Aorta (tissue), 5 donors: ENCODE measurements at regions not wholly inside any gene's neighbourhood (a gene's known extent, or its start where the extent isn't known, plus 50 kb on each side); places are given as distances from the start of the nearest gene placed in this dataset.

Source experiments
- ATAC-seq: fragments of 200-7000 bp; cut with Tn5 transposase; one replicate; pipeline ENCODE4 v1.9.1; 2022; ENCODE audit warnings: moderate library complexity; ENCODE audit not compliant: low FRiP score
- DNase-seq, 2 donors: peaks; one replicate each; pipeline ENCODE4 v3.0.0-alpha.2; 2020
- H3K27ac ChIP-seq, 2 donors: one replicate each; pipeline ENCODE4 v1.5.1; 2013; ENCODE audit warnings: low read length in 2 of 2, mild to moderate bottlenecking in 2 of 2, moderate library complexity in 2 of 2, control low read depth in 1 of 2, inconsistent platforms in 1 of 2, low read depth in 1 of 2
- H3K27me3 ChIP-seq, 2 donors: one replicate each; pipeline ENCODE4 v1.6.1; 2013; ENCODE audit warnings: control low read depth in 1 of 2, low read length in 1 of 2, mild to moderate bottlenecking in 1 of 2, moderate library complexity in 1 of 2; ENCODE audit not compliant: insufficient read depth in 2 of 2, control insufficient read depth in 1 of 2
- H3K36me3 ChIP-seq, 2 donors: one replicate each; pipeline ENCODE4 v1.6.1; 2013; ENCODE audit warnings: control low read depth in 1 of 2, low read length in 1 of 2, mild to moderate bottlenecking in 1 of 2; ENCODE audit not compliant: insufficient read depth in 2 of 2, control insufficient read depth in 1 of 2
- H3K4me1 ChIP-seq, 2 donors: one replicate each; pipeline ENCODE4 v1.6.1; 2013; ENCODE audit warnings: low read length in 2 of 2, control low read depth in 1 of 2, mild to moderate bottlenecking in 1 of 2, moderate library complexity in 1 of 2; ENCODE audit not compliant: insufficient read depth in 2 of 2, control insufficient read depth in 1 of 2
- H3K4me3 ChIP-seq, 2 donors: one replicate each; pipeline ENCODE4 v1.5.1; 2013; ENCODE audit warnings: low read length in 2 of 2, control low read depth in 1 of 2, mild to moderate bottlenecking in 1 of 2
- H3K9me3 ChIP-seq: one replicate; pipeline ENCODE4 v1.6.1; 2013; ENCODE audit warnings: mild to moderate bottlenecking, low read length; ENCODE audit not compliant: control insufficient read depth
- WGBS, 2 donors: extraction: QIAGEN DNeasy Blood & Tissue Kit; methylation state at CpG; one replicate each; pipeline ENCODE4 v1.1.7; 2013; 5-methylcytosine and 5-hydroxymethylcytosine counted together
- intact Hi-C, 2 donors: fragments of 100-400 bp; cut with DNase I; formaldehyde crosslinking; loops; one replicate each; pipeline versions ENCODE4 v1.14.2 to v1.15.0; 2022
- donor health status: healthy with polysubstance abuse.
- donor health status: Bipolar disorder and iron deficiency.
- donor health status: DM: no; HTN: no; CAD: no.
- donor health status: DM: no; HTN: no; CAD: no.
- donor health status: DM: yes; HTN: yes; CAD: no.

DNA sequence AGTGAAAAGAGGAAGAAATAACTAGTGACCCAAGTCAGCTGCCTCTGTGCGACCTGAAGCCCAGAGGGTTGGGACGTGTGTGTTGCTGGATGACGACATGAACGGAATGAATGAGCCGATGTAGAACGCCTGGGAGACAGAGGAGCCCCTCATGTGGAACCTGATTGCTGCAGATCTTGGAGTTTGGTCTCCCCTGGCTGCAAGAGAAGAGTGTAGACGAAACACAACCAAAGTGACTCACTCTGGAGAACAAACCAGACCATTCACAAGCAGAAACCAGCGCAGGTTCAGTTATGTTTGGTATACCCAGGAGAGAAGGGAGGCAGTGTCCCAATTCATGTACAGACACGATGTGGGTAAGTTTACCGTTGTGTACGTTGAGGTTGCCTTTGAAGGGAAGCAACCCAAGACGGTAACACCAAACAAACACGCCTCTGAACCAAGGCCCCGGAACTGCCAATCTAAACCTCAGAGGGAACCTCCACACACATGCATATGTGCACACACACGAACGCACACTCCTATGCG is 265.9 kb downstream of the BMP7 start:
- H3K36me3 ChIP-seq, result no peaks in the 10 kb centered on the region
- DNase-seq (no peak), ATAC-seq (no peak)
- WGBS, 2 donors, result 79 to 83% methylated on average over 17 of the region's 17 CpGs
- H3K27ac ChIP-seq, result no peak overlapping the region
- H3K9me3 ChIP-seq, result peaks cover 12% of the 10 kb centered on the region
- no peaks in the 10 kb centered on the region for H3K4me1 ChIP-seq
- intact Hi-C loops, result no loop called here
- H3K4me3 ChIP-seq, result no peak overlapping the region
- no peaks in the 10 kb centered on the region for H3K27me3 ChIP-seq

DNA sequence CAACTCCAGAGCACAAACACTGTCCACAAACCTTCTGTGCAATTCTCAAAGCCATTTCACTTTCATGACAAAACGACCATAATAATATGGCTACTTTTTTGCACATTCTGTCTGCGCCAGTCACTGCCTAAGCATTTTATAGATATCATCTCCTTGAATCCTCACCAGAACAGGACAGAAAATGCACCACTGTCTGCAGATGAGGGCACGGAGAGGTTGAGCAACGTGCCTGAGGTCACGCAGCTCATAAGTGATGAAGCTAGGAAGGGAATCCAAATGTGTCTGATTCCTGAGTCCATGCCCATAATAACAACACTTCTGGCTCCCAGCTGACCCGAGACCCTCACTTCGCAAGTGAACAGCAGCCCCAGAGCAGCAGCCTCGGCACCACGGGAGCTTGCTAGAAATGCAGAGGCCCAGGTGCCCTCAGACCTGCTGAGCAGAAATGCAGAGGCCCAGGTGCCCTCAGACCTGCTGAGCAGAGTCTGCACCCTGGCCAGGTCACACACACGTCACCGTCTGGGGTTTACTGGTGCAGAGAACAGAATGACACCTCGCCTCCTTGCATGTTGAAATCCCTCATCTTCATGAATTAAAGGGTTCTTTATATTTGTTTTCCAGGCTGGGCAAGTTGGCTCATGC is 265.2 kb downstream of the BMP7 start:
- Histone ChIP-seq H3K36me3 (no peaks in the 10 kb centered on the region), H3K4me3 (no peak overlapping the region), H3K4me1 (no peaks in the 10 kb centered on the region), H3K27ac (no peak overlapping the region), H3K27me3 (no peaks in the 10 kb centered on the region), H3K9me3 (peaks cover 12% of the 10 kb centered on the region)
- 73 to 76% methylated on average over 12 of the region's 12 CpGs for WGBS, 2 donors
- intact Hi-C loops, result no loop called here
- ATAC-seq (no peak), DNase-seq (no peak)

- DNase-seq, result no peak
- Histone ChIP-seq H3K4me3 (no peak overlapping the region), H3K27ac (no peak overlapping the region), H3K9me3 (peaks cover 12% of the 10 kb centered on the region), H3K27me3 (no peaks in the 10 kb centered on the region), H3K36me3 (no peaks in the 10 kb centered on the region), H3K4me1 (no peaks in the 10 kb centered on the region)
- intact Hi-C loops, result no loop called here
- no peak for ATAC-seq
- WGBS, 2 donors, result 73 to 77% methylated on average over 15 of the region's 15 CpGs
Observed at GRCh38 chr20:57002066-57002570, 264.3 kb downstream of the BMP7 start.

GRCh38 chr20:57003012-57003411 is 263.4 kb downstream of the BMP7 start:
- no peaks in the 10 kb centered on the region for H3K4me1 ChIP-seq
- DNase-seq (no peak), ATAC-seq (no peak)
- H3K27me3 ChIP-seq, result no peaks in the 10 kb centered on the region
- no peak overlapping the region for H3K27ac ChIP-seq
- no peaks in the 10 kb centered on the region for H3K36me3 ChIP-seq
- H3K9me3 ChIP-seq, result peaks cover 11% of the 10 kb centered on the region
- no peak overlapping the region for H3K4me3 ChIP-seq
- 25 to 37% methylated on average over 7 of the region's 7 CpGs for WGBS, 2 donors
- intact Hi-C loops, result no loop called here

GRCh38 chr20:57004416-57004815 is 262.0 kb downstream of the BMP7 start:
- ATAC-seq, result no peak
- intact Hi-C loops, result no loop called here
- H3K9me3 ChIP-seq, result peaks cover 5% of the 10 kb centered on the region
- DNase-seq, result no peak
- no peak overlapping the region for H3K27ac ChIP-seq
- H3K27me3 ChIP-seq, result no peaks in the 10 kb centered on the region
- no peaks in the 10 kb centered on the region for H3K36me3 ChIP-seq
- H3K4me1 ChIP-seq, result no peaks in the 10 kb centered on the region
- no peak overlapping the region for H3K4me3 ChIP-seq
- 73 to 81% methylated on average over 5 of the region's 5 CpGs for WGBS, 2 donors

GRCh38 chr20:57004951-57005933 is 261.2 kb downstream of the BMP7 start:
- DNase-seq, result no peak
- H3K4me1 ChIP-seq, result no peaks in the 10 kb centered on the region
- no peaks in the 10 kb centered on the region for H3K27me3 ChIP-seq
- no peaks in the 10 kb centered on the region for H3K36me3 ChIP-seq
- intact Hi-C loops, result no loop called here
- H3K4me3 ChIP-seq, result no peak overlapping the region
- no peak overlapping the region for H3K27ac ChIP-seq
- peaks cover 2% of the 10 kb centered on the region for H3K9me3 ChIP-seq
- no peak for ATAC-seq
- WGBS, 2 donors, result 50 to 52% methylated on average over 12 of the region's 12 CpGs

DNA sequence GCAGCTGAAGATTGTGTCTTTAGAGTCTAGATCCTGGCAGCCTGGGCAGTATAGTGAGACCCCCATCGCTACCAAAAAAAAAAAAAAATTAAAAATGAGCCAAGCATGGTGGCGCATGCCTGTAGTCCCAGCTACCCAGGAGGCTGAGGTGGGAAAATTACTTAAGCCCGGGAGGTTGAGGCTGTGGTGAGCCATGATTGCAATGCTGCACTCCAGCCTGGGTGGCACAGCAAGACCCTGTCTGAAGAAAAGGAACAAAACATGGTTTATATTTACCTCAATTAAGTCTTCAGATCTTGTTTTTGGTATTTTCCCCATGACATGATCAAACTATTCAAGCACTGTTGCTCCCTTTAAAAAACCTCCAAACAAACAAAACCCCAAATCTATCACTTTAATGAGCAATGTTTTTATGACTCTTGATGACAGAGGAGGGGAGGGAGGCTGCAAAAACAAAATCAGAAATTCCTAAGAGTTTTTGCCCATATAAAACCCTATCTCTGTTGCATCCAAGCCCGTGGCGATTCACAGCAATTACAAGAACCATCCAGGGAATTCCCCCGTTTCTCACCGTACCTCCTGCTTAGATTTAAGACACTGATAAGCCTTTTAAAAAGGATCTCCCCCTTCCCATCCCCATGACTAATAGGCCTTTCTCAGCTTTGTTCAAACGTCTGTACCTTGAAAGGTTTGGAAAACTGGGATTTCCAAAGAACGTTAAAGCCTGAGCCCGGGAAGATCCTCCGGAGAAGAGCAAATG is 259.9 kb downstream of the BMP7 start:
- H3K9me3 ChIP-seq, result peaks cover 2% of the 10 kb centered on the region
- H3K36me3 ChIP-seq, result no peaks in the 10 kb centered on the region
- H3K27ac ChIP-seq, result no peak overlapping the region
- H3K4me3 ChIP-seq, result no peak overlapping the region
- no peaks in the 10 kb centered on the region for H3K4me1 ChIP-seq
- 22 to 24% methylated on average over 11 of the region's 11 CpGs for WGBS, 2 donors
- peaks cover 0 to 2% of the 10 kb centered on the region in 2 donors for H3K27me3 ChIP-seq
- ATAC-seq, result no peak
- intact Hi-C loops, result no loop called here
- DNase-seq, result no peak

- H3K4me1 ChIP-seq, result no peaks in the 10 kb centered on the region
- DNase-seq (no peak), ATAC-seq (no peak)
- peaks cover 2% of the 10 kb centered on the region for H3K9me3 ChIP-seq
- H3K36me3 ChIP-seq, result no peaks in the 10 kb centered on the region
- intact Hi-C loops, result no loop called here
- 82 to 85% methylated on average over 3 of the region's 3 CpGs for WGBS, 2 donors
- H3K27ac ChIP-seq, result no peak overlapping the region
- H3K27me3 ChIP-seq, result peaks cover 0 to 2% of the 10 kb centered on the region in 2 donors
- H3K4me3 ChIP-seq, result no peak overlapping the region
Observed at GRCh38 chr20:57007171-57007540, 259.3 kb downstream of the BMP7 start.
